Liver (tissue), 8 donors: ENCODE measurements at regions not wholly inside any gene's neighbourhood (a gene's known extent, or its start where the extent isn't known, plus 50 kb on each side); places are given as distances from the start of the nearest gene placed in this dataset.

Source experiments
- DNase-seq: peaks from one replicate; pipeline ENCODE4 v3.0.0-alpha.2; 2017; ENCODE audit warnings: low spot score
- H3K27ac ChIP-seq, 2 donors: one replicate each; pipeline ENCODE4 v1.7.0; 2013; ENCODE audit warnings: inconsistent platforms in 2 of 2, low read length in 2 of 2, control low read depth in 1 of 2, low read depth in 1 of 2, mild to moderate bottlenecking in 1 of 2
- H3K27me3 ChIP-seq, 4 donors: one replicate each; pipeline versions ENCODE4 v1.6.1 to v1.7.0; 2013; ENCODE audit warnings: low read length in 3 of 4, inconsistent platforms in 1 of 4, mild to moderate bottlenecking in 1 of 4, moderate library complexity in 1 of 4; ENCODE audit not compliant: control insufficient read depth in 4 of 4, insufficient read depth in 4 of 4
- H3K36me3 ChIP-seq, 4 donors: one replicate each; pipeline versions ENCODE4 v1.6.1 to v1.7.0; 2013; ENCODE audit warnings: low read length in 3 of 4, mild to moderate bottlenecking in 3 of 4, low read depth in 1 of 4, moderate library complexity in 1 of 4; ENCODE audit not compliant: control insufficient read depth in 4 of 4, insufficient read depth in 3 of 4
- H3K4me1 ChIP-seq, 4 donors: one replicate each; pipeline versions ENCODE4 v1.6.1 to v1.7.0; 2013; ENCODE audit warnings: low read length in 3 of 4, mild to moderate bottlenecking in 3 of 4, moderate library complexity in 1 of 4; ENCODE audit not compliant: control insufficient read depth in 4 of 4, insufficient read depth in 4 of 4
- H3K4me3 ChIP-seq, 3 donors: one replicate each; pipeline versions ENCODE4 v1.6.1 to v1.7.0; 2013; ENCODE audit warnings: low read length in 3 of 3, control low read depth in 1 of 3, low read depth in 1 of 3, mild to moderate bottlenecking in 1 of 3
- H3K9ac ChIP-seq, 2 donors: one replicate each; pipeline ENCODE4 v1.7.0; 2013; ENCODE audit warnings: low read length in 2 of 2, mild to moderate bottlenecking in 2 of 2, moderate library complexity in 2 of 2, control low read depth in 1 of 2, low read depth in 1 of 2
- H3K9me3 ChIP-seq, 4 donors: one replicate each; pipeline versions ENCODE4 v1.6.1 to v1.7.0; 2013; ENCODE audit warnings: low read length in 3 of 4; ENCODE audit not compliant: control insufficient read depth in 4 of 4
- EGR1 ChIP-seq, 2 donors: IDR thresholded peaks; 2 replicates each; pipeline ENCODE4 v1.6.1; 2016 to 2018; ENCODE audit warnings: antibody characterized with exemption in 2 of 2, low read depth in 2 of 2
- FOXA1 ChIP-seq: IDR thresholded peaks from 2 replicates; pipeline ENCODE4 v1.6.1; 2016; ENCODE audit warnings: antibody characterized with exemption
- FOXA2 ChIP-seq: IDR thresholded peaks from 2 replicates; pipeline ENCODE4 v1.6.1; 2016; ENCODE audit warnings: antibody characterized with exemption
- GABPA ChIP-seq, 2 donors: IDR thresholded peaks in 1 of 2; conservative IDR thresholded peaks in 1 of 2; 2 replicates each; pipeline ENCODE4 v1.6.1; 2016; ENCODE audit warnings: antibody characterized with exemption in 2 of 2, mild to moderate bottlenecking in 1 of 2, moderate library complexity in 1 of 2
- HNF4A ChIP-seq, 2 donors: conservative IDR thresholded peaks; 2 replicates each; pipeline ENCODE4 v1.6.1; 2016; ENCODE audit warnings: antibody characterized with exemption in 2 of 2, mild to moderate bottlenecking in 2 of 2
- HNF4G ChIP-seq: IDR thresholded peaks from 2 replicates; pipeline ENCODE4 v1.6.1; 2016; ENCODE audit warnings: antibody characterized with exemption
- JUND ChIP-seq, 2 donors: IDR thresholded peaks; 2 replicates each; pipeline ENCODE4 v1.6.1; 2016; ENCODE audit warnings: antibody characterized with exemption in 2 of 2
- NR2F2 ChIP-seq: IDR thresholded peaks from 2 replicates; pipeline ENCODE4 v1.6.1; 2016; ENCODE audit warnings: antibody characterized with exemption
- RAD21 ChIP-seq, 2 donors: IDR thresholded peaks; 2 replicates each; pipeline ENCODE4 v1.6.1; 2016; ENCODE audit warnings: antibody characterized with exemption in 2 of 2, mild to moderate bottlenecking in 2 of 2
- RXRA ChIP-seq, 2 donors: IDR thresholded peaks; 2 replicates each; pipeline ENCODE4 v1.6.1; 2017 to 2018; ENCODE audit warnings: antibody characterized with exemption in 2 of 2, mild to moderate bottlenecking in 1 of 2
- SP1 ChIP-seq: IDR thresholded peaks from 2 replicates; pipeline ENCODE4 v1.6.1; 2018; ENCODE audit warnings: antibody characterized with exemption, mild to moderate bottlenecking
- TAF1 ChIP-seq: conservative IDR thresholded peaks from 2 replicates; pipeline ENCODE4 v1.6.1; 2016; ENCODE audit warnings: antibody characterized with exemption, mild to moderate bottlenecking
- YY1 ChIP-seq: IDR thresholded peaks from 2 replicates; pipeline ENCODE4 v1.6.1; 2016; ENCODE audit warnings: antibody characterized with exemption, mild to moderate bottlenecking
- WGBS: extraction: QIAGEN DNeasy Blood & Tissue Kit; methylation state at CpG from one replicate; pipeline ENCODE4 v1.1.7; 2013; 5-methylcytosine and 5-hydroxymethylcytosine counted together
- TF ChIP-seq, protein P1 (sequence below): IDR thresholded peaks from 2 replicates; pipeline ENCODE4 v1.6.1; 2016; ENCODE audit warnings: antibody characterized with exemption
- TF ChIP-seq, protein P2 (sequence below): IDR thresholded peaks from 2 replicates; pipeline ENCODE4 v1.6.1; 2016; ENCODE audit warnings: antibody characterized with exemption
- TF ChIP-seq, protein P3 (sequence below): fragments of 150-350 bp; IDR thresholded peaks from 2 replicates; pipeline ENCODE4 v1.5.1; 2017; ENCODE audit warnings: improper control_type of control experiment, low read depth, low read length; ENCODE audit not compliant: missing input control
- TF ChIP-seq, protein P4 (sequence below): IDR thresholded peaks from 2 replicates; pipeline ENCODE4 v1.6.1; 2016; ENCODE audit warnings: antibody characterized with exemption
- donor health status: healthy.
- donor health status: healthy.
- donor health status: healthy.
- donor health status: healthy.
- donor health status: healthy.

DNA sequence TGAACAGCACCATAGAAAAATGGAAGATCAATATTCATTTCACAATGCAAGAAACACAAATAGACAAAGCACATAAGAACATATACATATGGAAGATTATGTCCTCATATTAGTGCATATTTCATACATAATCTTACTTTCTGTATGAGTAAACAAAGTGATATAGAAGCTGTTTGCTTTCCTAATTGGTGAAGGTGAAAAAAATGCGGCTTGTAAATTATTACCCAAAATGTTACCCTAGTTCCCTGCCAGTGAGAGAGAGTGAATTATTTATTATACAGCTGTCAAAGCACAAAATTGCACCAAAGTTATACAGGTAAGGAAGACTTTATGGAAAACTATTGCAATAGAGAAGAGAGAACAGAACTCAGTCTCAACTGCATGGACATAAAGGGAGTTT lies 1485.0 kb upstream of the CDH9 start:
- H3K27ac ChIP-seq = no peak overlapping the region
- DNase-seq = no peak
- H3K27me3 ChIP-seq = no peaks in the 10 kb centered on the region
- H3K36me3 ChIP-seq = no peaks in the 10 kb centered on the region
- TF ChIP-seq FOXA2 (no peak), EGR1 (IDR thresholded peaks at IDR 0.05; ENCODE audit: low read depth in 2 of 2) (no peak), TAF1 (no peak), HNF4A (conservative IDR thresholded peaks at IDR 0.05) (no peak)
- TF ChIP-seq, protein P1, sequence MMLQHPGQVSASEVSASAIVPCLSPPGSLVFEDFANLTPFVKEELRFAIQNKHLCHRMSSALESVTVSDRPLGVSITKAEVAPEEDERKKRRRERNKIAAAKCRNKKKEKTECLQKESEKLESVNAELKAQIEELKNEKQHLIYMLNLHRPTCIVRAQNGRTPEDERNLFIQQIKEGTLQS = no peak
- TF ChIP-seq, protein P2, sequence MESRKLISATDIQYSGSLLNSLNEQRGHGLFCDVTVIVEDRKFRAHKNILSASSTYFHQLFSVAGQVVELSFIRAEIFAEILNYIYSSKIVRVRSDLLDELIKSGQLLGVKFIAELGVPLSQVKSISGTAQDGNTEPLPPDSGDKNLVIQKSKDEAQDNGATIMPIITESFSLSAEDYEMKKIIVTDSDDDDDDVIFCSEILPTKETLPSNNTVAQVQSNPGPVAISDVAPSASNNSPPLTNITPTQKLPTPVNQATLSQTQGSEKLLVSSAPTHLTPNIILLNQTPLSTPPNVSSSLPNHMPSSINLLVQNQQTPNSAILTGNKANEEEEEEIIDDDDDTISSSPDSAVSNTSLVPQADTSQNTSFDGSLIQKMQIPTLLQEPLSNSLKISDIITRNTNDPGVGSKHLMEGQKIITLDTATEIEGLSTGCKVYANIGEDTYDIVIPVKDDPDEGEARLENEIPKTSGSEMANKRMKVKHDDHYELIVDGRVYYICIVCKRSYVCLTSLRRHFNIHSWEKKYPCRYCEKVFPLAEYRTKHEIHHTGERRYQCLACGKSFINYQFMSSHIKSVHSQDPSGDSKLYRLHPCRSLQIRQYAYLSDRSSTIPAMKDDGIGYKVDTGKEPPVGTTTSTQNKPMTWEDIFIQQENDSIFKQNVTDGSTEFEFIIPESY = no peak
- 85% methylated on average over 1 of the region's 1 CpG for WGBS
- peaks cover 0 to 7% (median 3%) of the 10 kb centered on the region in 4 donors for H3K9me3 ChIP-seq
- H3K4me1 ChIP-seq = no peaks in the 10 kb centered on the region
- H3K4me3 ChIP-seq = no peak overlapping the region
- no peak overlapping the region for H3K9ac ChIP-seq

DNA sequence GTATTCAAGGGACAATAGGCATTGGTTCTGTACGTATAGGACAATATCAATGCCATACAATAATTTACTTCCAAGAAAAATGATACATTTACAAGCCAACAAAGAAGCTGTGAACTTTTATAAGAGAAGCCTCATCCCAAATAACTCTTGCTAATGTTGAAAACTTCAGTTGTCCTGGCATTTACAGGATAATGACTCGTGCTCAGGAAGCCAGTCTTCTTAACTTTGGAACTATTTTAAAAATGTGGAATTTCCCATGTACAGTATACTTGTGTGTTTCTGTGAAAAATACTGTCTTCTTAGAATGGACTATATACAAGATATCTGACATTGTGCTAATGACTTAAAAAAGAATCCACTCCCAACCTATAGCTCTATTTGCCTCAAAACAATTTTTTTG lies 1479.3 kb upstream of the CDH9 start:
- H3K4me1 ChIP-seq = no peaks in the 10 kb centered on the region
- H3K9me3 ChIP-seq = peaks cover 0 to 7% (median 3%) of the 10 kb centered on the region in 4 donors
- no peak overlapping the region for H3K4me3 ChIP-seq
- no peak for DNase-seq
- H3K9ac ChIP-seq = no peak overlapping the region
- TF ChIP-seq FOXA2 (no peak), YY1 (no peak), JUND (IDR thresholded peaks at IDR 0.05) (no peak), HNF4G (no peak), RXRA (IDR thresholded peaks at IDR 0.05) (no peak), HNF4A (conservative IDR thresholded peaks at IDR 0.05) (no peak), SP1 (no peak), RAD21 (IDR thresholded peaks at IDR 0.05) (no peak), FOXA1 (no peak), GABPA (IDR thresholded peaks at IDR 0.05 in 1 of 2, conservative IDR thresholded peaks at IDR 0.05 in 1 of 2) (no peak), EGR1 (IDR thresholded peaks at IDR 0.05; ENCODE audit: low read depth in 2 of 2) (no peak), NR2F2 (no peak), TAF1 (no peak)
- TF ChIP-seq, protein P3, sequence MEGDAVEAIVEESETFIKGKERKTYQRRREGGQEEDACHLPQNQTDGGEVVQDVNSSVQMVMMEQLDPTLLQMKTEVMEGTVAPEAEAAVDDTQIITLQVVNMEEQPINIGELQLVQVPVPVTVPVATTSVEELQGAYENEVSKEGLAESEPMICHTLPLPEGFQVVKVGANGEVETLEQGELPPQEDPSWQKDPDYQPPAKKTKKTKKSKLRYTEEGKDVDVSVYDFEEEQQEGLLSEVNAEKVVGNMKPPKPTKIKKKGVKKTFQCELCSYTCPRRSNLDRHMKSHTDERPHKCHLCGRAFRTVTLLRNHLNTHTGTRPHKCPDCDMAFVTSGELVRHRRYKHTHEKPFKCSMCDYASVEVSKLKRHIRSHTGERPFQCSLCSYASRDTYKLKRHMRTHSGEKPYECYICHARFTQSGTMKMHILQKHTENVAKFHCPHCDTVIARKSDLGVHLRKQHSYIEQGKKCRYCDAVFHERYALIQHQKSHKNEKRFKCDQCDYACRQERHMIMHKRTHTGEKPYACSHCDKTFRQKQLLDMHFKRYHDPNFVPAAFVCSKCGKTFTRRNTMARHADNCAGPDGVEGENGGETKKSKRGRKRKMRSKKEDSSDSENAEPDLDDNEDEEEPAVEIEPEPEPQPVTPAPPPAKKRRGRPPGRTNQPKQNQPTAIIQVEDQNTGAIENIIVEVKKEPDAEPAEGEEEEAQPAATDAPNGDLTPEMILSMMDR = no peak
- TF ChIP-seq, protein P4, sequence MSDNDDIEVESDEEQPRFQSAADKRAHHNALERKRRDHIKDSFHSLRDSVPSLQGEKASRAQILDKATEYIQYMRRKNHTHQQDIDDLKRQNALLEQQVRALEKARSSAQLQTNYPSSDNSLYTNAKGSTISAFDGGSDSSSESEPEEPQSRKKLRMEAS = no peak
- no peaks in the 10 kb centered on the region for H3K36me3 ChIP-seq
- H3K27ac ChIP-seq = no peak overlapping the region
- 38% methylated on average over 2 of the region's 2 CpGs for WGBS
- H3K27me3 ChIP-seq = no peaks in the 10 kb centered on the region

DNA sequence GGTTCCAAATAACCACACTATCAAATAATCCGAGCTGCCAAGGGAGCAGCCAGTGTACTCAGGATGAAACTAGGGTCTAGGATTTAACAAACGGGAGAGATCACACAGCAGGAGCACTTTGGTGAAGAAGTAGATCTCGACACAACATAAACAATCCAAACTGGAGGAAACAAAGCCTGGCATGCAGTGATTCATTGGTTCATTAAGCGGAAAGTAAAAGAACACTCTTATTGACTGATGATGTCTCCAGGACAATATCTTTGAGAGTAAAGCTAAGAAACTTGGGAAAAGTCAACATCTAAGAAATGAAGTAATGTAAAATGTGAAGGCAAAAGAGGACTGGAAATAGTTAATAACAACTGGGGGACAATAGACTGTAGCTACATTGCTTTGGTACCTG lies 1478.3 kb upstream of the CDH9 start:
- no peak overlapping the region for H3K4me3 ChIP-seq
- H3K27ac ChIP-seq = no peak overlapping the region
- no peaks in the 10 kb centered on the region for H3K36me3 ChIP-seq
- 31% methylated on average over 4 of the region's 4 CpGs for WGBS
- H3K27me3 ChIP-seq = no peaks in the 10 kb centered on the region
- peaks cover 0 to 7% (median 3%) of the 10 kb centered on the region in 4 donors for H3K9me3 ChIP-seq
- no peaks in the 10 kb centered on the region for H3K4me1 ChIP-seq
- DNase-seq = no peak
- no peak overlapping the region for H3K9ac ChIP-seq
- TF ChIP-seq HNF4G (no peak), TAF1 (no peak), EGR1 (IDR thresholded peaks at IDR 0.05; ENCODE audit: low read depth in 2 of 2) (no peak), FOXA2 (no peak), FOXA1 (no peak), HNF4A (conservative IDR thresholded peaks at IDR 0.05) (no peak), SP1 (no peak), RAD21 (IDR thresholded peaks at IDR 0.05) (no peak)
- TF ChIP-seq, protein P4 = no peak
- TF ChIP-seq, protein P2 = no peak
- TF ChIP-seq, protein P3 = no peak
